Ovary (tissue), 7 donors: ENCODE measurements at regions not wholly inside any gene's neighbourhood (a gene's known extent, or its start where the extent isn't known, plus 50 kb on each side); places are given as distances from the start of the nearest gene placed in this dataset.

Source experiments
- DNase-seq, 5 donors: peaks; one replicate each; pipeline ENCODE4 v3.0.0-alpha.2; 2019 to 2020
- H3K27ac ChIP-seq, 2 donors: fragments of 200-600 bp; one replicate each; pipeline versions ENCODE4 v1.5.1 to v1.8.0; 2019 to 2022
- H3K27me3 ChIP-seq: fragments of 200-600 bp; one replicate; pipeline ENCODE4 v1.8.0; 2022
- H3K36me3 ChIP-seq: fragments of 200-600 bp; sonication (generic); one replicate; pipeline ENCODE4 v1.5.1; 2019
- H3K4me1 ChIP-seq: one replicate; pipeline ENCODE4 v1.8.1; 2013; ENCODE audit warnings: mild to moderate bottlenecking, moderate library complexity; ENCODE audit not compliant: insufficient read depth
- H3K4me3 ChIP-seq: fragments of 200-600 bp; sonication (generic); one replicate; pipeline ENCODE4 v1.5.1; 2017
- H3K9me3 ChIP-seq, 2 donors: fragments of 200-600 bp in 1 of 2; sonication (generic) in 1 of 2; one replicate each; pipeline versions ENCODE4 v1.5.1 to v1.8.1; 2013 to 2019; ENCODE audit warnings: mild to moderate bottlenecking in 1 of 2, moderate library complexity in 1 of 2
- EP300 ChIP-seq: sonication (generic); formaldehyde crosslinking; IDR thresholded peaks from one replicate; pipeline ENCODE4 v1.6.1; 2017; ENCODE audit warnings: antibody characterized with exemption
- POLR2A ChIP-seq: fragments of 450-650 bp; IDR thresholded peaks from one replicate; pipeline ENCODE4 v1.6.1; 2017; ENCODE audit warnings: antibody characterized with exemption, mild to moderate bottlenecking, moderate library complexity
- whole genome bisulfite sequencing, 3 donors: extraction: QIAGEN DNeasy Blood & Tissue Kit in 1 of 3; methylation state at CpG; one replicate each; pipeline versions ENCODE4 v1.1.5 to v1.1.7; 2013 to 2017; 5-methylcytosine and 5-hydroxymethylcytosine counted together
- intact Hi-C, 4 donors: fragments of 100-400 bp; cut with DNase I; formaldehyde crosslinking; loops; one replicate each; pipeline versions ENCODE4 v1.11.0 to v1.15.1; 2022 to 2023
- TF ChIP-seq, protein P1 (sequence below), 3 donors: fragments of 450-650 bp in 2 of 3; fragments of 200-600 bp in 1 of 3; IDR thresholded peaks; one replicate each; pipeline versions ENCODE4 v1.5.1 to v1.8.0; 2016 to 2022; ENCODE audit warnings: antibody characterized with exemption in 3 of 3, mild to moderate bottlenecking in 1 of 3
- donor health status: DM: no; HTN: no; CAD: no; lungs with moderate emphysema.
- donor health status: DM: no; HTN: no; CAD: no.
- donor health status: Bipolar disorder and iron deficiency.
- donor health status: DM: no; HTN: no; CAD: no.
- donor health status: DM: yes; HTN: yes; CAD: no.

- Histone ChIP-seq H3K4me3 (no peak overlapping the region), H3K36me3 (no peaks in the 10 kb centered on the region), H3K27ac (no peak overlapping the region), H3K4me1 (no peaks in the 10 kb centered on the region), H3K9me3 (no peaks in the 10 kb centered on the region), H3K27me3 (no peaks in the 10 kb centered on the region)
- TF ChIP-seq, protein P1, sequence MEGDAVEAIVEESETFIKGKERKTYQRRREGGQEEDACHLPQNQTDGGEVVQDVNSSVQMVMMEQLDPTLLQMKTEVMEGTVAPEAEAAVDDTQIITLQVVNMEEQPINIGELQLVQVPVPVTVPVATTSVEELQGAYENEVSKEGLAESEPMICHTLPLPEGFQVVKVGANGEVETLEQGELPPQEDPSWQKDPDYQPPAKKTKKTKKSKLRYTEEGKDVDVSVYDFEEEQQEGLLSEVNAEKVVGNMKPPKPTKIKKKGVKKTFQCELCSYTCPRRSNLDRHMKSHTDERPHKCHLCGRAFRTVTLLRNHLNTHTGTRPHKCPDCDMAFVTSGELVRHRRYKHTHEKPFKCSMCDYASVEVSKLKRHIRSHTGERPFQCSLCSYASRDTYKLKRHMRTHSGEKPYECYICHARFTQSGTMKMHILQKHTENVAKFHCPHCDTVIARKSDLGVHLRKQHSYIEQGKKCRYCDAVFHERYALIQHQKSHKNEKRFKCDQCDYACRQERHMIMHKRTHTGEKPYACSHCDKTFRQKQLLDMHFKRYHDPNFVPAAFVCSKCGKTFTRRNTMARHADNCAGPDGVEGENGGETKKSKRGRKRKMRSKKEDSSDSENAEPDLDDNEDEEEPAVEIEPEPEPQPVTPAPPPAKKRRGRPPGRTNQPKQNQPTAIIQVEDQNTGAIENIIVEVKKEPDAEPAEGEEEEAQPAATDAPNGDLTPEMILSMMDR (IDR thresholded peaks at IDR 0.05) = no peak
- no peak for TF ChIP-seq EP300
- TF ChIP-seq POLR2A = no peak
- intact Hi-C loops = no loop called here
- WGBS, 3 donors = 82 to 85% (median 84%) methylated on average over 7 of the region's 7 CpGs
- no peak for DNase-seq
Observed at GRCh38 chr10:43710772-43711471, 62.2 kb upstream of the ZNF32 start.

- WGBS, 3 donors = 47 to 56% (median 50%) methylated on average over 3 of the region's 3 CpGs
Observed at GRCh38 chr10:43708262-43708661, 59.6 kb upstream of the ZNF32 start.

DNA sequence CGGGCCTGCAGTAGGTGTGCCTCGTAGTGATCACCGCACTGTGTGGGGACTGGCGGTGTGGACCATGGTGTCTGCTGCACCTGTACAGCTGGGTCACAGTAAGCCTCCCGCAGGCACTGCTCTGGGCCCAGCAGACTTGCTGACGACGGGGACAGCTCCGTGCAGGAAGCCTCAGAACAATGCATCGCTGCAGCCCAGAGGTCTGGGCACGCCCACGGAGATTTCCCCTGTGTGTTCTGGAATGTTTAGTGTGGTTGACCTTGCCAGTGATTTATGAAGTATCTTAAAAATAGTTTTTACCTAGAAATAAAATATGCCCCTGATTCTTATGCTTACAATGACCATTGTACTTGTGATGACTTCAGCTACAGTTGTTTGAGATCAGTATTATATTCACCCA lies 59.1 kb upstream of the ZNF32 start:
- H3K9me3 ChIP-seq = no peaks in the 10 kb centered on the region
- TF ChIP-seq EP300 = no peak
- no peak for TF ChIP-seq POLR2A
- TF ChIP-seq, protein P1 (IDR thresholded peaks at IDR 0.05) = no peak
- no peak overlapping the region for H3K27ac ChIP-seq
- no peaks in the 10 kb centered on the region for H3K4me1 ChIP-seq
- H3K4me3 ChIP-seq = no peak overlapping the region
- DNase-seq = no peak
- intact Hi-C loops = no loop called here
- H3K27me3 ChIP-seq = no peaks in the 10 kb centered on the region
- 54 to 65% (median 63%) methylated on average over 11 of the region's 11 CpGs for WGBS, 3 donors
- H3K36me3 ChIP-seq = no peaks in the 10 kb centered on the region

More at GRCh38 chr10:43708262-43708661, 59.6 kb upstream of the ZNF32 start:
- no peak overlapping the region for H3K4me3 ChIP-seq
- intact Hi-C loops = no loop called here
- H3K4me1 ChIP-seq = no peaks in the 10 kb centered on the region
- TF ChIP-seq, protein P1 (IDR thresholded peaks at IDR 0.05) = no peak
- TF ChIP-seq EP300 (no peak), POLR2A (no peak)
- no peaks in the 10 kb centered on the region for H3K27me3 ChIP-seq
- H3K36me3 ChIP-seq = no peaks in the 10 kb centered on the region
- no peak overlapping the region for H3K27ac ChIP-seq
- H3K9me3 ChIP-seq = no peaks in the 10 kb centered on the region
- no peak for DNase-seq

- H3K9me3 ChIP-seq = no peaks in the 10 kb centered on the region
- intact Hi-C loops = no loop called here
- no peak for TF ChIP-seq EP300
- TF ChIP-seq, protein P1 (IDR thresholded peaks at IDR 0.05) = no peak
- no peak for TF ChIP-seq POLR2A
- DNase-seq = no peak
- no peaks in the 10 kb centered on the region for H3K4me1 ChIP-seq
- no peak overlapping the region for H3K4me3 ChIP-seq
- no peaks in the 10 kb centered on the region for H3K27me3 ChIP-seq
- 81 to 86% (median 85%) methylated on average over 6 of the region's 6 CpGs for WGBS, 3 donors
- no peak overlapping the region for H3K27ac ChIP-seq
- H3K36me3 ChIP-seq = no peaks in the 10 kb centered on the region
Observed at GRCh38 chr10:43706166-43706565, 57.5 kb upstream of the ZNF32 start.
